ENCODE measurements at regions not wholly inside any gene's neighbourhood (a gene's known extent, or its start where the extent isn't known, plus 50 kb on each side); places are given as distances from the start of the nearest gene placed in this dataset.
"Not testable (repeated sequence)": the region's sequence is repeated elsewhere in the genome, so short reads cannot be mapped to it uniquely, and the experiment has no call there.

- no peak for DNase-seq (ENCODE audit: low spot score)
- intact Hi-C loops (cut with DNase I): no loop called here
Observed at GRCh38 chr4:57850141-57850540, 740.0 kb upstream of the IGFBP7 start.

DNA sequence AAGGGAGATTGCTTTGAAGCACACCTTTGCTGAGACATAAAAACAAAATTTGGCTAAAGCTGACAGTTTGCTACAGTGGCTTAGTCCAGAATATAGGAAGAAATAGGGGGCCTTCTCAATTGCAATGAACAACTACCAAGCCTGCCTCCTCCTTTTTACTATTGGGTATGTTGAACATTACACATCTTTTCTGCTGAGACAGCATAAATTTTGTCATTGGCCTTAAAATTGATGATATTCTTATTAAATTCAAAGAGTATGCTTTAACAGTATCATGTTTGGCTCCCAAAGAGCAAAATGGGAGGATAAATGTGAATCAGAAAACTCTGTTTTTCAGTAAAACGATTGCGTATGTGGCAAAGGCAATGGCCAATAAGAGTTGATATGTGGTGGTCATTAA, 721.9 kb upstream of the IGFBP7 start:
- intact Hi-C loops (cut with DNase I): no loop called here
- no peak for DNase-seq (ENCODE audit: low spot score)

DNA sequence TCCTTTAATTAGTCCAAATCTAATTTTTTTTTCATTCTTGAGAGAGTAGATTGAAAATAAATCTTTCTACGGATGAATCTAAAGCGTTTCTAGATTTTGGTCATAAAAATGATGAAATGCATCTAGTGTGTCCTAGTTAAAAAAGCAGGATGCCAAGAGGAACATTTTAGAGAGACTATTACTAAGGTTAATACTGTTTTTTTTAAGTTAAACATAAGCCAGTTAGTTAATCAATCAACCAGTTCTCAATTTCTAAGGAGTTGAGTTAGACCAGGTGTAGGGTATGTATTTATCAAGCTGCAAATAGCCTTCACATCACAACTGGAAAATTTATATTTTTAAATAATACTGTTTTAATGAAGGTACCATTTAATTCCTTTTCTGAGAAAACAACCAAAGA, 679.5 kb upstream of the IGFBP7 start:
- no peak for DNase-seq (ENCODE audit: low spot score)
- intact Hi-C loops (cut with DNase I): no loop called here

- no peak for DNase-seq (ENCODE audit: low spot score)
- intact Hi-C loops (cut with DNase I): no loop called here
Observed at GRCh38 chr4:57777876-57778275, 667.7 kb upstream of the IGFBP7 start.

DNA sequence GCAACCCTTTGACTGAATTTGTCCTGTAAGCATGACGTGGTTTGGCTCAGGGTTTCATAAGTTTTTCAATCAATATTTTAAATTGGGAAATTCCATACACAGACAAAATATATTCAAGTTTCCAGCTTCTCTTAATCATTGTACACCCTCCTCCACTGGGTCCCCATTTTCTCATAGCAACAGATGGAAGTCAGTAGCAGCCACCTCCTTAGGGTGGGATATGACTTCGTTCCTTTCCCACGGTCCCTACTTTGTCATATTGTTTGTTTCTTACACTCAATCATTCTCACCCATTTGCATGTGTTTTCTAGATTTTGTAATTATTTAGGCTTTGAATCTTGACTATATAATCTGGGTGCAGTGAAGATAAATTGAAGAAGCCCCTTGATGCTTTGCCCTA, 664.5 kb upstream of the IGFBP7 start:
- intact Hi-C loops (cut with DNase I): no loop called here
- DNase-seq (ENCODE audit: low spot score): no peak

DNA sequence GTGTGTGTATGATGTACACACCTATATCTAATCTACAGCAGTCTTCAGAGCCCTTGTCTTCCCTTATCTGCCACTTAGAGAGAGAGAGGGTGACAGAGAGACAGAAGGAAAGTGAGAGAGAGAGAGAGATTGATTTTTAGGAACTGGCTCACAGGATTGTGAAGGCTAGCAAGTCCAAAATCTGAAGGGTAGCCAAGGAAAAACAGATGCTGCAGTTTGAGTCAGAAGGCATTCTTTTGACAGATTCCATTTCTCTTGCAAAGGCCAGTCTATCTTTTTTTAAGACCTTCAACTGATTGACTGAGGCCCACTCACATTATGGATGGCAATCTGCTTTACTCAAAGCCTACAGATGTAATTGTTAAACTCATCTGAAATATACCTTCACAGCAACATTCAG, 664.0 kb upstream of the IGFBP7 start:
- intact Hi-C loops (cut with DNase I): no loop called here
- no peak for DNase-seq (ENCODE audit: low spot score)

- intact Hi-C loops (cut with DNase I): no loop called here
- DNase-seq (ENCODE audit: low spot score): no peak
Observed at GRCh38 chr4:57766341-57766740, 656.2 kb upstream of the IGFBP7 start.

- intact Hi-C loops (cut with DNase I): no loop called here
- no peak for DNase-seq (ENCODE audit: low spot score)
Observed at GRCh38 chr4:57764856-57765255, 654.7 kb upstream of the IGFBP7 start.

GRCh38 chr4:57763070-57763469, 652.9 kb upstream of the IGFBP7 start:
- intact Hi-C loops (cut with DNase I): no loop called here
- DNase-seq (ENCODE audit: low spot score): no peak

DNA sequence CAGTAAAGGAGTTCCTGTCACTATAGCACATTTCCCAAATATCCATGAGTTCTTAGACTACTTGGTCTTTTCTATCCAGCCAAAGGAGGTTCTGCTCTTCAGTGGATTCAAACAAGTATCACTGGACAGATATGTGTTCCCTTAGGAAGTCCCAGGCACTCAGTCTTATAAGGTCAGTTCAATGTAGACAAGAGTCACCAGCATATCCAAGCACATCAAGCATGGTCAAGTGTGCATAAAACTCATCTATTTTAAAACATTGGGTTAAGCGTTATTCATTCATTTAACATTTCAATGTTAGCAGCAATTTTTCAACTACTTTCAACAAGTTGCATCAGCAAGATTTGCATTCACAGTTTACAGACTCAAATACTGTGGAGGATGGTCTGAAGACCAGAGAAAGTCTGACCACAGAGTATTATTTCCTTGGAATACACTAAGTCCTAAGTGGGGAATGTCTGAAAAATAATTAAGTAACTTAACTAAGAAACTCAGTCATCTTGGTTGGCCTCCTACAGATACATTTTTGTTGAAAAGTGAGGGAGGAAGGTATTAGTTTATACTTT, 630.5 kb upstream of the IGFBP7 start:
- intact Hi-C loops (cut with DNase I): no loop called here
- DNase-seq (ENCODE audit: low spot score): no peak

DNA sequence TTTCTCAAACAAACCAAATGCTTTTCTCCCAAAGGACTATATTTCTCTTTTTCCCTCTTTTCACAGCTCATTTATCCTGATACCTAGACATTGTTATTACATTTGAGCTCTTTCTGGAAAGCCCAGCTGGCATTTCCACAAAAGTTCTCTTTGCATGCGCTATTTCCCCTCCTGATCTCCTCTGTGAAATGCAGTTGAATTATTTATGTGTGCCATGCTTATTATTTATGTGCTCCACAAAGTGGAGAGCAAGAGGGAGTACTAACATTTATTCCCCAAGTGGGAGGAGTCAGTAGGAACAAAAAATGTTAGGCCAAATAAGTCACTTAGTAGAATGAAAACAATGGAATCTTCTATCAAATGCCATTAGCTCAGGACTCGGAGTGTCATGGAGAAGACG, 626.6 kb upstream of the IGFBP7 start:
- intact Hi-C loops (cut with DNase I): no loop called here
- DNase-seq (ENCODE audit: low spot score): no peak

- no peak for DNase-seq (ENCODE audit: low spot score)
- intact Hi-C loops (cut with DNase I): no loop called here
Observed at GRCh38 chr4:57734104-57734670, 624.0 kb upstream of the IGFBP7 start.

DNA sequence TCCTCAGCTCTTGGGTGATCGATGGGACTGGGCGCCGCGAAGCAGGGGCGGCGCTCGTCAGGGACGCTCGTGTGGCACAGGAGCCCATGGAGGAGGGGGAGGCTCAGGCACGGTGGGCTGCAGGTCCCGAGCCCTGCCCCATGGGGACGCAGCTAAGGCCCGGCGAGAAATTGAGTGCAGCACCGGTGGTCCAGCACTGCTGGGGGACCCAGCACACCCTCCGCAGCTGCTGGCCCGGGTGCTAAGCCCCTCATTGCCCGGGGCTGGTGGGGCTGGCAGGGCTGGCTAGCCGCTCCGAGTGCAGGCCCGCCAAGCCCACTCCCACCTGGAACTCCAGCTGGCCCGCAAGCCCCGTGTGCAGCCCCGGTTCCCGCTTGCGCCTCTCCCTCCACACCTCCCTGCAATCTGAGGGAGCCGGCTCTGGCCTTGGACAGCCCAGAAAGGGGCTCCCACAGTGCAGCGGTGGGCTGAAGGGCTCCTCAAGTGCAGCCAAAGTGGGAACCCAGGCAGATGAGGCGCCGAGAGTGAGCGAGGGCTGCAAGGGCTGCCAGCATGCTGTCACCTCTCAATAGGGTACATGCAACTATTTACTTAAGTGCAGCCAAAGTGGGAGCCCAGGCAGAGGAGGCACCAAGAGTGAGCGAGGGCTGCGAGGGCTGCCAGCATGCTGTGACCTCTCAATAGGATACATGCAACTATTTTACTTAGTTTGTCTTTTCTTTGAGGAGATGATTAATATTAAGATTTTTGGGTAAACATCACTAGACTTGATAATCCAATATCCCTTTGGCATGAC, 619.8 kb upstream of the IGFBP7 start:
- intact Hi-C loops (cut with DNase I); DNase-seq (ENCODE audit: low spot score): not testable (repeated sequence)

DNA sequence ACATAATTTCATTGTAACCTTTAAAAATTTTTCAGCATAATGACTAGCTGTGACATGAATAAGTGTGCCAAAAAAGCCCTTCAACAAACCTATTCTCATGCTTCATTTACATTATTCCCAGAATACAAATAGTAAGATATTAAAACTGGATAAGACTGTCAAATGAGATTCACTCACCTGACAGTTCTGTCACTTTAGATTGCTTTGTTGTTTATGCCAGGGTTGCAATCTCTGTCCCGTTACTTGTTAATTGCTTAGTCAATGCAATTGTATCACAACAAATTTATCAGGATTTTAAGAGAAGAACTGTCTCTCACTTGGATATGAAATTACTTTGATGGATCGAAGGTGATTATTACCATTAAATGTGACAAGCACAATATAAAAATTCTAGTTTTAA, 616.0 kb upstream of the IGFBP7 start:
- intact Hi-C loops (cut with DNase I): no loop called here

GRCh38 chr4:57719456-57719855, 609.3 kb upstream of the IGFBP7 start:
- intact Hi-C loops (cut with DNase I): no loop called here
- DNase-seq (ENCODE audit: low spot score): no peak

More for the DNA sequence above, 616.0 kb upstream of the IGFBP7 start:
- DNase-seq (ENCODE audit: low spot score): no peak

DNA sequence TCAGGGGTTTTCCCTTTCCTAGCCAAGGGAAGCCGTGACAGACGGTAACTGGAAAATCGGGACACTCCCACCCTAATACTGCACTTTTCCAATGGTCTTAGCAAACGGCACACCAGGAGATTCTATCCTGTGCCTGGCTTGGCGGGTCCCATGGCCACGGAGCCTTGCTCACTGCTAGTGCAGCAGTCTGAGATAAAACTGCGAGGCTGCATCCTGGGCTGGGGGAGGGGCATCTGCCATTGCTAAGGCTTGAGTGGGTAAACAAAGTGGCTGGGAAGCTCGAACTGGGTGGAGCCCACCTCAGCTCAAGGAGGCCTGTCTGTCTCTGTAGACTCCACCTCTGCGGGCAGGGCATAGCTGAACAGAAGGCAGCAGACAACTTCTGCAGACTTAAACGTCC, 604.1 kb upstream of the IGFBP7 start:
- intact Hi-C loops (cut with DNase I); DNase-seq (ENCODE audit: low spot score): not testable (repeated sequence)

DNA sequence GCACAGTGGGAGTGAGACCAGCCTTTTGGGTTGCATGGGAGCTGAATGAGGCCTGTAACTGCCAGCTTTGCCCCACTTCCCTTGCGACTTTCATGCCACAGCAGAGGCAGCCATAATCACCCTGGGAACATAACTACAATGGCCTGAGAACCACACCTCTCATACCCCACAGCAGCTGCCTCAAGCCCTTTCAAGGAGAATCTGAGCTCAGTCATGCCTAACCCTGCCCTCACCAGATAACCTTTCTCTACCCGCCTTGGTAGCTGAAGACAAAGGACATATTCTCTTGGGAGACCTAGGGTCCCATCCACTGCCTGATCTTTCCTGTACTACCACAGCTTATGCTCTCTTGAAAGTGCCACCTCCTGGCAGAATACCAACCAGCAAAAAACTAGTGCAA, 599.9 kb upstream of the IGFBP7 start:
- intact Hi-C loops (cut with DNase I): no loop called here
- DNase-seq (ENCODE audit: low spot score): no peak

DNA sequence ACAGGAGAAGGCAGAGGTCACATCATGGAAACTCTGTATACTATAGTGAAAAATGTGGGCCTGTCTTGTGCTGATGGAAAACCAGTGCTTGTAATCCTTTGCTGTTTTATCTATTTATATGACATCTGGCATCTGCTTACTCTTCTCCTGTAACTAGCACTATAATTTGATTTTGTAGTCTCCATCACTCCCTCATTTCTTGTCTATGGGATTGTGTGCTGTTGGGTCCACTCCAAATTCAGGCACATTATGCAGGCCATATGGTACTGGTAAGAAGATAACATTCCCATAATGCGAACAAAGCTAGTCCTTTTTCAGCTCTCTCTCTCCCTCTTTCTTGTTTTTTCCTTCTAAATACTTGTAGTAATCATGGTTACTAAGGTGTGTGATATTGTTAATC, 581.2 kb upstream of the IGFBP7 start:
- DNase-seq (ENCODE audit: low spot score): no peak
- intact Hi-C loops (cut with DNase I): no loop called here

GRCh38 chr4:57689693-57690205, 579.6 kb upstream of the IGFBP7 start:
- no peak for DNase-seq (ENCODE audit: low spot score)
- intact Hi-C loops (cut with DNase I): no loop called here

GRCh38 chr4:57682275-57682674, 572.1 kb upstream of the IGFBP7 start:
- intact Hi-C loops (cut with DNase I): no loop called here
- no peak for DNase-seq (ENCODE audit: low spot score)

DNA sequence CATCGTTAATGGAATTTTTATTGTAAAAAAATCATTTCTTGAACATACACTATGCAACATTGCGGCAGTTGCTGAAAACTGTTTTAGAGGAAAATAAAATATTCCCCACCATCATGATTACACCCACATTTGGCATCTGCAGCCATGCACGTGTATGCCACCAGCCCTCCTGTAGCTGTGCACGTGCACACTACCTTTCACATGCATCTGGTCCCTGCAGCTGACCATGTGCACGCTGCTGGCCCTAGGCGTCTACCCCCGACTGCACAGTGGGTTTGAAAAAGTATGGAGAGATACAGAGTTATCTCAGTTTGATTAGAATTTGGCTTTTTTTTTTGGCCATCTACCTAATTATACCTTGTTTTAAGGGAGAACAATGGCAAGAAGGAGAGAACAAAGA, 569.8 kb upstream of the IGFBP7 start:
- DNase-seq (ENCODE audit: low spot score): no peak
- intact Hi-C loops (cut with DNase I): no loop called here

Data from posterior vena cava (tissue), 2 donors.